GM18499 (cell line): ENCODE measurements at regions not wholly inside any gene's neighbourhood (a gene's known extent, or its start where the extent isn't known, plus 50 kb on each side); places are given as distances from the start of the nearest gene placed in this dataset.

Experiments used
- ATAC-seq: cut with Tn5 transposase; IDR thresholded peaks from one replicate; pipeline ENCODE4 v1.9.1; 2021; ENCODE audit warnings: moderate number of reproducible peaks; ENCODE audit not compliant: insufficient read depth, unreplicated experiment

DNA sequence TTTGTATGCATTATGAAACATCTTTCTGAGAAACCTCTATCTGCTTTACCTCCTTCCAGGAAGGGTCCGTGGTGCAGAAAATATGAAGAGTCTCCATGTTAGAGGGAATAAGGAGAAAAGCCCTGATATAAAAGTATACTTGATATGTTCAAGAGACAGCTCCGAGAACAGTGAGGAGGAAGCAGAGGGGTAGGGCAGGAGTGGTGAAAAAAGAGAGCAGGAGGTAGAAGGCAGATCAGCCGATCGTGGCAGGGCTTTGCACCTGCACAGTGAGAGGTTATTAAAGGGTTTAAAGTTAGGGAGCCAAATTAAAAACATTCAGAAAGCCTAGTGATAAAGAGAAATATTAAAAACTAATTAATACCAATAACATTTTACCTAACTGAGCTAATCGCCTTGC, 419.7 kb downstream of the FAT4 start:
- no peak for ATAC-seq

DNA sequence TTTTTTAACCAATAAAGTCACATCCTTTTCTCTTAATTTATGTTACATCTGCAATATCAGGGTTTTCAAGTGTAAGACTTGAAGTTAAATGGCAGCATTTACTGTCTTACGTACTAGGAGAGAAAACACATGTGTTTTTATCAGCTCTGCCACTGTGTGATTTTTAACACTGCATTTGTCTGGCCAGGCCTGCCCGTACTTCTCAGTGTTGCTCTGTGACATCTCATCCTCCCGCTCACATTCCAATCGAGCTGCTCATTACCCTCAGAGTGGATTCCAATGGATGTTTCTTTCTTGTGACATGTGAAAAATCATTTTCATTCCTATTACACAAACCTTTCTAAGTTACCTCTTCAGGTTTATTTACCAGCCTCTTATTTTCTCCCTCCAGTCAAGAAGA, 420.3 kb downstream of the FAT4 start:
- ATAC-seq: no peak

DNA sequence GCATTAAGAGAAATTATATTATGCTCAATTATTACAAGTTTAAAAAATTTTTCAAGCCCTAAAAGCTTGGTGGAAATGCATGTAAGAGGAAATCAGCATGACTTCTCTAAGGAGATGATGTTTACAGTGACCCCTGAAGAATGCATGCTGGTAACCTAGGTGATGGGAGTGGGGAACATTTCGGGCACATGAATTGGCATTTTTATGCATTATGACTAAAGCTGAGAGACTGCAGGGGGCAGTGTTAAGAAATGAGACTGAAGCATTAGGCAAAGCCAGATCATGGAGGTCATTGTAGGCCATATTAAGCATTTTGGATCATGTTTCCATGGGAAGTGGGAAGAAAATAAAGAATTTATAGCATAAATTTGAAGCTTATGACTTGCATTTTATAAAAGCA, 421.3 kb downstream of the FAT4 start:
- ATAC-seq: no peak

DNA sequence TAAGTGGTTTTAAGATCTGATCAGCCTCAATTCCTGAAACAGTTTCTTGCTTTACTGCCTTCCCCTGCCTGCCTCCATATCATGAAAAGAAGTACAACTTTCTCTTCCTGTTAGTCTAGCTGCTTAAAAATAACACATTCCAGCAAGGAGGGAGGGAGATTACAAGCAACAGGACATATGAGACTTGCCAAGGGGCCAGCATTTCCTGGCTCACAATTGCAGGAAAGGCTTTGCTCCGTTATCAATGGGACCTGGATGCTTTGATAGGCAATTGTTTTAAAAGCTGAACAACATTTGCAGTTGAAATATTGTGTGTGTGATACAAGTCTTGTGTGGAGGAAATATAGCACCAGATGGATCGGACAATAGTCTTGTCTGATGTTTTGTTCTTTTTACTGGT, 425.0 kb downstream of the FAT4 start:
- no peak for ATAC-seq

DNA sequence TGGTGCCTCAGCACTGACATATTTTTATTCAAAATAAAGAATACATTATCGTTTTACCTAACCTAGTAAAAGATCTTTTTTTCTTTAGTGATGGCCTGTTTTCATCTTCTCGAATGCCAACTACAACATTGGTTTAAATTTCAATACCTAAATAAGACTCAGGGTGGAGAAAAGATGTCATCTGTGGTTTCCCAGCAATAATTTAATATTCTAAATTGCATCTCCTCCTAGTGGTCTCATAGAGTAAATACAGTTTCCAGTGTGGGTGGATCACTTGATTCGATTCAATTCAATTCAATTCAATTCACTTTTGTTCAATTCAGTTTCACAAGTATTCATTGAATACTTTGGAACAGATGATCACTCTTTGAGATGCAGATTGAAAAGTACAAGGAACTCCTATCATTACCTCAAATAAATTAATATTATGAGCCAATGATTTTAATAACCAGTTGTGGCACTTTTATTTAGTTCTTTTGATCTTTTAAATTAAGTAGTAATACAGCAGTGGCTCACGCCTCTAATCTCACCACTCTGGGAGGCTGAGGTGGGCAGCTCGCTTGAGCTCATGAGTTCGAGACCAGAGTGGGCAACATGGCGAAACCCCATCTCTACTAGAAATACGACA, 427.2 kb downstream of the FAT4 start:
- ATAC-seq: no peak

DNA sequence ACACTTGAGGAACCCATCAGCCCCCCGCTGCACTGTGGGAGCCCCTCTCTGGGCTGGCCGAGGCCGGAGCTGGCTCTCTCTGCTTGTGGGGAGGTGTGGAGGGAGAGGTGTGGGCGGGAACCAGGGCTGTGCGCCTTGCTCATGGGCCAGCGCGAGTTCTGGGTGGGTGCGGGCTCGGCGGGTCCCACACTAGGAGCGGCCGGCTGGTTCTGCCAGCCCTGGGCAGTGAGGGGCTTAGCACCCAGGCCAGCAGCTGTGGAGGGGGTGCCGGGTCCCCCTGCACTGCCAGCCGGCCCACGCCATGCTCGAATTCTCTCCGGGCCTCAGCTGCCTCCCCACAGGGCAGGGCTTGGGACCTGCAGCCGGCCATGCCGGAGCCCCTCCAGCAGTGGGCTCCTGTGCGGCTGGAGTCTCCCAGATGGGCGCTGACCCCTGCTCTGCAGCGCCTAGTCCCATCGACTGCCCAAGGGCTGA, 430.2 kb downstream of the FAT4 start:
- no peak for ATAC-seq

DNA sequence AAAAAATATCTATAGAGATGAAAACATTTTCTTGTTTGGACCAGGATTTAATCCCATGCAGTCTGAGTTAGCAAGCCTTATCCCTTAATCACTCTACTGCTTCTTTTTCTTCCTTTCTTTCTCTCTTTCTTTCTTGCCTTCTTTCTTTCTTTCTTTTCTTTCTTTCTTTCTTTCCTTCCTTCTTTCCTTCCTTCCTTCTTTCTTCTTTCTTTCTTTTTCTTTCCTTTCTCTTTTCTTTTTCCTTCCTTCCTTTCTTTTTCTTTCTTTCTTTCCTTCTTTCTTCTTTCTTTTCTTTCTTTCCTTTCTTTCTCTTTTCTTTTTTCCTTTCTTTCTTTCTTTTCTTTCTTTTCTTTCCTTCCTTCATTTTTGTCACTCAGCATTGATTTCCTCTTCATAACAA, 434.6 kb downstream of the FAT4 start:
- no peak for ATAC-seq

DNA sequence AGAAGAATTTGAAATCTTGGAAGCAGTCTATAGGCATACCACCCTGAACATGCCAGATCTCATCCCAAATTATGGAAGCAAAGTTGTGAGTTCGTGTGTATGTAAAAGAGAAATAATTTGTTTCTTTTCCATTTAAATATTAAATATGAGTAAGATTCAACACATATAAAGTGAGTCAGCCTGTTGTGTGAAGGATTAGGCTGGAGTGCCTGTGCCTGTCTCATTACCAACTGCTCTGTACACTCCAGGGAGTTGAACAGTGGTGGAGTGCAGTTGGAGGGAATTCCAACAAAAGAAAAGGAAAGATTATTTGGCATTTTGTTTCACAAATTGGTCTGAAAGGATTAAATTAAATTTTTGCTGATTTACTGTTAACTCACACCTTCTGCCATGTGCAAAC, 435.6 kb downstream of the FAT4 start:
- ATAC-seq: no peak

DNA sequence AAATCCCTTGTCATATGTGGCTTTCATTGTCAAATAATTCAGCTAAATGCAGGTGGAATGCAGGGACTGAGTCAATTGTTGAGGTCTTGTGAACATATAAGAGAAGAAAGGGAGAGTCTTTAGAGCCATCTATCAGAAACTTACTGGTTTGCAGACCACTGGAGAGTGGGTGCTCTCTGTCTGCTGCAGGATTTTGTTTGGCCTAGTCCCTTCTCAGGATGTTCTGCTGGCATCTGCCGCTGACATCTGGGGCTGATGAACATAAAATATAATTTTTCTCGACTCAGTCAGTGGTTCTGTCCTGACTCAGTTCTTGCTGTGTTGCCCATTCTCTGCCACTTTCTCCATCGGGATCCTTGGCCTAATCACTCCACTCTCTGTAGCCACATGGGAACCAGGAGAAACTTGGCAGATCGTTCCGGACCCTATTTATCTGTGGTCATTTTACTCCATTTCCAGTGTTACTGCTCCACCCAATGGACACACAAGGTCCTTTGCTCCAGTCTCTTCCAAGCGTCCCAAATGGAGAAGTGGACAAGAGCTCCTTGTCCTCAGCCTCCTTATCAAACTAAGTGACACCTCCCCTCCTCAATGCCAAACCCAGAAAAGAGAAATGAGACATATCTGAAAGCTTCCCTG, 436.2 kb downstream of the FAT4 start:
- ATAC-seq: no peak

DNA sequence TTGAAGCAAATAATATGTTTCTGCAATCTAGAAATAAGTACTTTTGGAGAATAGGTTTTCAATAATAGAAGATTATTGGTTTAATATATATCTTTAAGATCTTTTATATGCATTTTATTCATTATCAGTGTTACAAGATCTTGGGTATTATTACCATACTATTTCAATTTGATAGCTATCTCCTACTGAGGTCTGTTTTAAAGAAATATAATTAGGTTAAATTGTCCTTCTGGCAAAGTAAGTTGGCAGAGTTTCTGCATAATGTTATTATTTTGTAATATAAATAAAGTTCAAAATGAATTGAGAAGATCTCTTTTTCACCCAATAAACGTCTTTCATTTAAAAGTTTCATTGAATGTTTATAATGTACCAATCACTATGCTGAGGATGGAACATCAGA, 443.7 kb downstream of the FAT4 start:
- ATAC-seq: no peak

DNA sequence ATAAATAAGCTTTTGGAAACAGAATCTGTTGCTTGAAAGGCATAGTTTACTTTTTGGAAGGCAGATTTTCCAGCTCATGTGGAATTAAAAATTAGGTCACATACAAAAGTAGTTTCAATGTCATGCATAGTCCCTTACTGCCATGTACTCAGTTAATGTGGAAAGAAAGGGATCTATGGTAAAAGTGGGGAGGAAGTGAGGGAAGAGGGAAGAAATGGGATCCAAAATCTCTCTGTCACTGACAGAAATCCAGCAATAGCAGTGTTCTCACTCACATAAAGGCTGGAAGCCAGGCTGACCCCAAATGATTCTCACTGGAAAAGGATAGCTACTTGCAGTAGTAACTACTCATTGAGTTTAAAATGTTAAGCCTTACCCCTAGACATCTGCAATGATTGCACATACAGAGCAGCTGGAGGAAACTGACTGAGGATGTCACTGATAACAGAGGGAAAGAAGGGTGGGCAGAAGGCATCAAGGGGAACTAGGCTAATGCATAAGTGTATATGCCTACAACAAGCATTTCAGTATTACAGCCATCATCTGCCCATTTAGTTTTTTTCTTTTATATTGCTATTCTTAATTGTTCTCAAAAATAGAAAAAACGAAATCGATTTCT, 445.6 kb downstream of the FAT4 start:
- no peak for ATAC-seq

DNA sequence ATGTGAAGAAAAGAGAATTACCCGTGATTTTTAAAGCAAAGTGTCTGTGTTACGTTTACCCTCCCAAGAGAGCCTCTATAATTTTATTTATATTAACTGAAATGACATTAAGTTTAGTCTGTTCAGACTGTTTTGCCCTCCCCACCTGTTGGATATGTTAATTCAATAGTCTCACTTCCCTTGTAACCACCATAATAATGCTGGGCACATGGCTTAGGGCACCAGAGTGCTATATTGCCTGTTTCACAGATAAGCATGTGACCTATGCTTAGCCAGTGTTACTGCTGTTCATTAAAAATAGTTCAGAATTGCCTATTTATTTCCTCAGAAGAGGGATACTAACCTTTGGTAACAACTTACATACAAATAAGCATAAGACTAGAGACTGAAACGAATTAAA, 446.2 kb downstream of the FAT4 start:
- ATAC-seq: no peak

DNA sequence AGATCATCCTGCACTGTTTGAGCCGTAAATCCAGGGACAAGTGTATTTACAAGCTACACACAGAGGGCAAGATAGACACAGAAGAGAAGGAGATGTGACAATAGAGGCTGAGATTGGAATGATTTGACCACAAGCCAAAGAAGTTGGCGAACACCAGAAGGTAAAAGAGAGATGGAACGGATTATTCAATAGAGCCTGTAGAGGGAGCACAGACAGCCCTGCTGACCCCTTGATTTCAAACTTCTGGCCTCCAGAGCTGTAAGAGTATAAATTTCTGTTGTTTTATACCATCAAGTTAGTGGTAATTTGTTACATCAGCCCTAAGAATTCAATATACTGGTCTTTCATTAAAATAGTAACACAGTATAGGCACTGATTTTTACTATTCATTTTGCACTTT, 447.8 kb downstream of the FAT4 start:
- no peak for ATAC-seq

DNA sequence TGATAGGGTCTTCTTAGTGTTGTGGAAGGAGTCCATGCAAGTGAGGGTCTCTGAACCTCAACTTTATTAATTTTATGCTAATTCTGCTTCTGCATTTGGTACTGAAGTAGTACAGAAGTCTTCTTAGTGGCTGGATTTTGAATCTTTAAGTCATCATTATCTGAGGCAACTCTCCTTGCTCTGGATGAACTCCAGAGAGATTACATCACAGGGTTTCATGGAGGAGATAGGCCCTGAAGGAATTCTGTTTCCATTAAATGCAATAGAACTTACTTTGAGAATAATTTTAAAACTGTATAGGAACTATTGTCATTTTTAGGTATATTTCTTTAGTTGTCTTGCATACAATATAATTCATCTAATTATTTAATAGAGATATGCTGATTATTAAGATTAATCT, 451.2 kb downstream of the FAT4 start:
- ATAC-seq: no peak

DNA sequence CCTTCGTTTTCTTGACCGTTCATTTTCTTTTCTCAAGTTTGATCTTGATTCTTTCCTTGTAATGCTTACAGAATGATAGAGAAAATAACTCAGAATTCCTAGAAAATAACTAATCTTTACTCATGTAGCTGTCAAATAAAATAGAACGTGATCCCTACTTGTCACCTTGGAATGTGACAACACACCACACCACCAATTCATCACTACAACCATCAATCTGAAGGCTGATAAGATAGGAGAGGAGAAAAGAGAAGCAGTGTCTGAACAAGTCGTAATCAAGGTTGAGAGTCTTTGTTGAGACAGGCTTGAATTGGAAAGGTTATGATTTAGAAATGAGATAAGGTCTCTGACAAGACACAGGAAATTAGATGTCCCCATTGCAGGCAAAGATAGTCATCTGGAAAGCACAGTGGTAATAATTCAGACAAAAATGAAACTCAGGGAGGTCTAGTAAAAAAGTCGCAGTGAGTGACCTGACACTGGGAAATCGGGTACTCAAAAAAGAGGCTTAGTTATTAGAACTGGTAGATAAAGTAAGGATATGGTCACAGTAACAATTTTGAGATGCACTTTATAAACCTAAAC, 456.2 kb downstream of the FAT4 start:
- ATAC-seq: no peak

DNA sequence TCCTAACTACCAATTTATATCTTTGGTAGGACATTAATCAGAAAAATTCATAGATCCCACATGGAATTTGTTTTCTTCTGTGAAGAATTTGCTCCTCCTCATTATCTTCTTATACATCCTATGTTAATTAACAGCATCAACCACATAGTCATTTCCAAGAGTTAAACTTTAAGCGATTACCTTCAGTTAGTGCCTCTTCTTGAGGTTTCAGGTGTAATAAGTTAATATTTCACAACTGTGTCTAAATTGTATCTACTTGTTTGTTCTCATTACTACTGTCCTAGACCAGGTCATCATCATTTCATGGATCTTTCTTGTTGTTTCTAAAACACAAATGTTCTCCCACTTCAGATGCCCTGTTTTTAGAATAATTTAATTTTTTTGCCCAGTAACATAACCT, 457.9 kb downstream of the FAT4 start:
- no peak for ATAC-seq

DNA sequence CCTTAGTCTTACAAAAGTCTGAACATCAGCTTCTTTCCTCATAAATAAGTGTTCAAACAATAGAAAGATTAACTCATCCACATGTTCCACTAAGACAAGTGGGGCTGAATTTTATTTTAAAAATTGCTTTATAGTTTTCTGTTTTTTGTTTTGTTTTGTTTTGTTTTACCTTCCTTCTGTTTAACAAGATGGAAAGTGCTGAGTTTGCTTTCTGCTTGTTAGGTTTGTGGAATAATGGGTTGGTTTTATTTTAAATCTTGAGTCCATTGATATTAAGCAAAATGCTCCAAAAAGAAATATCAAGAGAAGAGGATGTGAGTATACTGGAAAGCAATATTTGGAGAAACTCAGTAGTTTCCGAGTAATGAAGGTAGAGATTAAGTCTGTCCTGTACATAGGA, 458.7 kb downstream of the FAT4 start:
- ATAC-seq: no peak

DNA sequence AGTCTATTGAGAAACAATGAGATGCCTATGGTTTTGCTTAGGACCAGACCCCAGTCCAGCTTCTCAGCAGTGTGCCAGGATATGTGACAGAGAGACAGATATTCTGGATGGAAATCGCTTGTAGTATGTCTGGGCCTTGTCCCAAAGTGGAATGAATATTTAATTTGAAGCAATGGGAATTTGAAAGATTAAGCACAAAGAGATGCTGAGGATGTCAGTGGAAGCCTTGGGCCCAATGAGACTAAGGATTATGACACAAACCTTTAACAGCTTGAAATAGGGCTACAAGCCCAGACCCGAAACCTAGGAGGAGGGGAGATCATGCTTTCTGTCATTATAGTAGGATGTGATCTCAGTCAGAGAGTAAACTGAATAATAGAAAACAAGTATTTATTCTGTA, 459.2 kb downstream of the FAT4 start:
- no peak for ATAC-seq

DNA sequence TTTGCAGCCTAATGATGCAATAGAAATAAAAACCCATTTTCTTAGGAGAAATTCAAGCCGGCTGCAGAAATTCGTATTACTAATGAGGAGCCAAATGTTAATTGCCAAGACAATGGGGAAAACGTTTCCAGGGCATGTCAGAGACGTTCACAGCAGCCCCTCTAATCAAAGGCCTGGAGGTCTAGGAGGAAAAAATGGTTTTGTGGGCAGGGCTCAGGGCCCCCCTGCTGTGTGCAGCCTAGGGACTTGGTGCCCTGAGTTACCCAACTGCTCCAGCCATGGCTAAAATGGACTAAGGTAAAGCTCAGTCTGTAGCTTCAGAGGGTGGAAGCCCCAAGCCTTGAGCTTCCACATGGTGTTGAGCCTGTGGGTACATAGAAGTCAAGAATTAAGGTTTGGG, 461.4 kb downstream of the FAT4 start:
- no peak for ATAC-seq

DNA sequence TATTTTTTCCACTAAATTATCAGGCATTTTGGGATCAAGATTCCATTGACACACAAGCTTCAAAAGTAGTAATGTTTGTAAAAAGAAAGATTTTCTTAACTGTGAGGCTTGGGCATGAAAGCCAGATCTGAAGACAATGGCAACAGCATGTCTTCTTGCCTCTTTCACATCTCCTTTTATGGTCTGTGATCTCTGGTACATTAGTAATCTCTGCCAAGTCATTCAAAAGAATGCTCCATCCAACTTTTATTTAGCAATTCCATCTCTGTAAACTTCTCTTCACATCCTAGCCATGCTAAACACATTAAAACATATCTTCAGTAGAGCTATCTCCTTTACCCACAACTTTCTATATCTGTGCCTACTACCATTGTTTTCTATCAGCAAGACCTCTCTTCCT, 465.4 kb downstream of the FAT4 start:
- no peak for ATAC-seq

DNA sequence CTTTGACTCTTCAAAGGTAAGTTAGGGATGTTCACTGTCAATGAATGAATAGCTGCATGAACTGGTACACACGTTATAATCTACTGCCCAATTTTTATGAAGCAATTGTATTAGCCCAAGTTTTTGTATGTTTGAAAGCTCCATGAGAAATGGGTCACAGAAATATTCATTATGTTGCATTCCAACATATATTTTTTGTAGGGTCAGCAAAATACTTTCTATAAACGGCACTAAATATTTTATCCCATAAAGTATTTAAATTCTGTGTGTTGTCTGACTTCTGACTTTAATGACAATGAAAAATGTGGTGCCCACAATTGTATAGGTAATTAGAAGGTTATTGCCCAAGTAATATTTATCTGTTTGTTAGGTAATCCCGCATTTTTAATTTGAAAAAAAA, 466.0 kb downstream of the FAT4 start:
- no peak for ATAC-seq

DNA sequence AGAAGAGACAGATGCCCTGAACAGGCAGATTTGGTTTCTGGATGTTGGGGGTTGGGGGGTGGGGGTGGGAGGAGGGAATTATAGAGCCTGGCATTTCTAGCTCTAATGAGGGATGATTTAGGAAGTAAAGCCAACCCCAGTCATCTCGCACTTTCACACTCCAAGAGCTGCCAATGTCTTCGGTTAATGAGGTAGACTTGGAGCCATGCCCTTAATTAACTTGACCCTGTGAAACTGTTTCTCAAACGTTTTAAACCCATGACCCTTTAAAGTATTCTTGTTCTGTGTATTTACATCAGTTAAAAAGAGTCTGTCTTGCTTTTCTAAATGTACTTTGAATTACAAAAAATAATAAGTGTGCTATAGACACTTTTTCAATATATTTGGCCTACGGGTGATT, 466.9 kb downstream of the FAT4 start:
- no peak for ATAC-seq
